AG10803 (cell line): ENCODE measurements at regions not wholly inside any gene's neighbourhood (a gene's known extent, or its start where the extent isn't known, plus 50 kb on each side); places are given as distances from the start of the nearest gene placed in this dataset.
A peak's percentile ranks its signal among the peaks of the same experiment; 100 is the strongest.
"Not testable (repeated sequence)": the region's sequence is repeated elsewhere in the genome, so short reads cannot be mapped to it uniquely, and the experiment has no call there.

ENCODE experiments used
- DNase-seq: peaks from one replicate; pipeline ENCODE4 v3.0.0; 2010; ENCODE audit warnings: low read depth
- H3K4me3 ChIP-seq: 2 replicates; pipeline ENCODE4 v1.5.1; 2011; ENCODE audit warnings: mild to moderate bottlenecking, low read length, control low read depth
- CTCF ChIP-seq: conservative IDR thresholded peaks from 2 replicates; pipeline ENCODE4 v1.5.1; 2011; ENCODE audit warnings: mild to moderate bottlenecking, low read length, control low read depth, inconsistent platforms

DNA sequence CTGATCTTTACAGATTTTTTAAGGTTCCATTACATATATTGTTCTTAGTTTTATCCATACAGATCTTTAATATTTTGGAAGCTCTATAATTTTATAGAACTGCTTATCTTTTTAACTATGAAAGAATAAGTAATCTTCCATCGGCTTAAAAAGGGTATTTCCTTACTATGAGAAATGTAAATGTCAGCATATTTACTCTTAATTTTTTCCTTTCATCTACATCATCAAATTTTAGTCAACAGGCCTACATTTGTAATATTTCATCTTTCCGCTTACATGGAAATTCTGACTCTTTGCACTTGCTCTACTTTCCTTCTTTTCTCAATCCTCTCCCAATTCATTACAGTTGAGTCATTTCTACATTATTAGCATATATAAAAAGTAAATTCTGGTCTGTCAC, 111.3 kb upstream of the GOLGA6L6 start:
- no peak overlapping the region for H3K4me3 ChIP-seq
- no peak for DNase-seq
- no peak for TF ChIP-seq CTCF

GRCh38 chr15:20648402-20648975, 106.9 kb upstream of the GOLGA6L6 start:
- DNase-seq, H3K4me3 ChIP-seq: not testable (repeated sequence)

GRCh38 chr15:20646529-20647142, 105.0 kb upstream of the GOLGA6L6 start:
- no peak overlapping the region for H3K4me3 ChIP-seq
- no peak for DNase-seq
- TF ChIP-seq CTCF, result no peak

- H3K4me3 ChIP-seq, result no peak overlapping the region
- peak; percentile 11 for DNase-seq
- no peak for TF ChIP-seq CTCF
These were observed 104.4 kb upstream of the GOLGA6L6 start for GRCh38 chr15:20645956-20646355.

DNA sequence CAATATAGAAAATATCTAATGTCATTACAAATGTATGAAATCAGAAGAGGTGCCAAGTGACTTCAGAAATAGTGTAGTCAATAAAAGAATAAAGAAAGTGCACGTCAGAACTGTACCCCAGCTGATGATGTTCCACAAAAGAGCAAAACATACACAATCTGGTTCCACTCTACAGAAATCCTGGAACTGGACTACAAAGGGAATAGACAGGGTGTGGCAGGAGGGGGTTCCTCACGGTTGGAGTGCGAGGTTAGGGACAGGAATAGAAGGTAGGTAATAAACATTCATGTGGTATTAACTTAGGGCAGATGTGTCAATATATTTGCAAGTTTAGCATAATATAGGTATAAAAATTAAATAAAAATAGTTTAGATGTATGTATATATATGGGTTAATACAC, 103.3 kb upstream of the GOLGA6L6 start:
- DNase-seq, result no peak
- TF ChIP-seq CTCF, result no peak
- H3K4me3 ChIP-seq, result no peak overlapping the region

DNA sequence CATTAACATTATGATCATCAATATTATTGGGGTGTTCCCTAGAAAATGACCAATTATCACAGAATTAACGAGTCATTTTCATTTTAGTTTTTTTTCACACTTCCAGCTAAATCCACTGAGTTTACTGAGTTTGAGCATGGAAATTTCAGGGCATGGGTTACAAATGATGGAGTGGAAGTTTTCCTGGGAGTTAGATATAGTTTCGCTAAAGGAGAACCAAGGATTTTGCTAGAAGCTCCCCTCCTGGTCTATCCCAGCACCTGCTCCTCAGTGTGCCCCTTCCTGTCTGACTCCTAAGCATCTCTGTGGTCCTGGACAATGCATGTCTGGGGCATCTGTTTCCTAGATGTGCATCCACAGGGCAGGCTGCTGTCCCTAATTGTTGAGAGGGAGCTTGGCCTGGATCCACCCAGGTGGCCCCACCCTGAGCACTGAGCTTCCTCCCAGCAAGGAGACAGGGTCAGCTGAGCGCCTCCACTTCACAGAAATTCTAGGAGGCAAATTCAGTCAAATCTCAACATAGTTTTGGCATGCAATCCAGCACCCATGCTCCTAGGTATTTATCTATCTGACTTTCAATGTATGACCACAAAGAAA, 102.3 kb upstream of the GOLGA6L6 start:
- TF ChIP-seq CTCF, result no peak
- no peak for DNase-seq
- H3K4me3 ChIP-seq, result no peak overlapping the region

DNA sequence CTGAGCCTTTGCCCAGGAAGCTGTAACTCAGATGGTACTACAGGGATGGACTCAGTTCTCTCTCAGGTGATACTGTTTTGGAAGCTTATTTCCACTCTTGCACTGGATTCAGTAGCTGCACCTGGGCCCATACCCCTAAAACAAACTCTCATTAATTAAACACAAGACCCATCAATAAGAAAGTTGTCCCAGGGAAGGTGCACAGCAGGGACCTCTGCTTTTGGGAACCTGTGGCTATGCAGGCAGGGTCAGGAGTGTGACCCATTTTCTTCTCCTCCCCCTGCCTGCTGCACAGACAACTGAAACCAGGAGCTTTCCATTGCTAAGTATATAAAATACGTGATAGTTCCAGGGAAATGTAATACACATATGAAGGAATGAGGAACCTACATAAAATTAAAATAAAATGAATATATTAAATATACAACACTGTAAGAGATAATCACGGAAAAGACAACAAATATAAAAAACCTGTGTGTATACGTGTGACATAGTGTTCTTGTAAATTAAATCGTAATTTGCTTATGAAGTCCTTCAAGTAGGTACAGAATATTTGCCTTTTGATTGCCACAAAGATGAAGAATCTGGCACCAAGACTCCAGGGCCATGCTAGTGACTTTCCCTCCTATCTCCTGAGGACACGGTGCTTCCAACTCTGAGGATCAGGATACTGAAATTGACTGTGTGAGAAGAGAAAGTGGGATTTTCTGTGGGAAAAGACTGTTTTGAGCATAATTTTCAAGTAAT, 101.6 kb upstream of the GOLGA6L6 start:
- DNase-seq, result no peak
- TF ChIP-seq CTCF, result no peak

More for the DNA sequence above, 101.6 kb upstream of the GOLGA6L6 start:
- H3K4me3 ChIP-seq, result no peak overlapping the region
